Stimulated activated CD4-positive, alpha-beta T cell treated with anti-CD3 and anti-CD28 coated beads, Interleukin-2, amount 100 ng/mL, for 4 hours (primary cell): ENCODE measurements at regions not wholly inside any gene's neighbourhood (a gene's known extent, or its start where the extent isn't known, plus 50 kb on each side); places are given as distances from the start of the nearest gene placed in this dataset.
"Not testable (repeated sequence)": the region's sequence is repeated elsewhere in the genome, so short reads cannot be mapped to it uniquely, and the experiment has no call there.

Source experiments
- DNase-seq: peaks from one replicate; pipeline ENCODE4 v3.0.0-alpha.2; 2020; ENCODE audit warnings: low read depth

- not testable (repeated sequence) for DNase-seq
Measured at GRCh38 chr6:19612672-19613466, 224.3 kb upstream of the ID4 start.

- no peak for DNase-seq
Measured at GRCh38 chr6:19613678-19614077, 223.5 kb upstream of the ID4 start.

- DNase-seq: no peak
Measured at GRCh38 chr6:19616022-19616421, 221.1 kb upstream of the ID4 start.

GRCh38 chr6:19632230-19632629, 204.9 kb upstream of the ID4 start:
- no peak for DNase-seq

GRCh38 chr6:19632786-19633185, 204.4 kb upstream of the ID4 start:
- no peak for DNase-seq

- DNase-seq: no peak
Measured at GRCh38 chr6:19635728-19636127, 201.4 kb upstream of the ID4 start.

- no peak for DNase-seq
Measured at GRCh38 chr6:19637010-19637409, 200.2 kb upstream of the ID4 start.

- no peak for DNase-seq
Measured at GRCh38 chr6:19638931-19639330, 198.2 kb upstream of the ID4 start.

GRCh38 chr6:19643287-19643686, 193.9 kb upstream of the ID4 start:
- no peak for DNase-seq

- DNase-seq: no peak
Measured at GRCh38 chr6:19643713-19644112, 193.5 kb upstream of the ID4 start.

GRCh38 chr6:19655744-19656143, 181.4 kb upstream of the ID4 start:
- no peak for DNase-seq

GRCh38 chr6:19660123-19660910, 176.9 kb upstream of the ID4 start:
- DNase-seq: no peak

GRCh38 chr6:19662911-19663310, 174.3 kb upstream of the ID4 start:
- DNase-seq: no peak

GRCh38 chr6:19663479-19663878, 173.7 kb upstream of the ID4 start:
- no peak for DNase-seq

- DNase-seq: no peak
Measured at GRCh38 chr6:19664050-19664449, 173.1 kb upstream of the ID4 start.

GRCh38 chr6:19664878-19665612, 172.1 kb upstream of the ID4 start:
- DNase-seq: no peak

GRCh38 chr6:19665613-19665909, 171.6 kb upstream of the ID4 start:
- no peak for DNase-seq

- DNase-seq: no peak
Measured at GRCh38 chr6:19668710-19669109, 168.5 kb upstream of the ID4 start.

- DNase-seq: no peak
Measured at GRCh38 chr6:19669206-19669605, 168.0 kb upstream of the ID4 start.

- no peak for DNase-seq
Measured at GRCh38 chr6:19682859-19683258, 154.3 kb upstream of the ID4 start.

GRCh38 chr6:19690325-19691075, 146.7 kb upstream of the ID4 start:
- DNase-seq: no peak

GRCh38 chr6:19691465-19692167, 145.6 kb upstream of the ID4 start:
- no peak for DNase-seq
